Skin of body (tissue), 1 donor: ENCODE measurements at regions not wholly inside any gene's neighbourhood (a gene's known extent, or its start where the extent isn't known, plus 50 kb on each side); places are given as distances from the start of the nearest gene placed in this dataset.

Source experiments
- DNase-seq: peaks from one replicate; lab custom pipeline; 2025; lab: John Stamatoyannopoulos, UW

DNA sequence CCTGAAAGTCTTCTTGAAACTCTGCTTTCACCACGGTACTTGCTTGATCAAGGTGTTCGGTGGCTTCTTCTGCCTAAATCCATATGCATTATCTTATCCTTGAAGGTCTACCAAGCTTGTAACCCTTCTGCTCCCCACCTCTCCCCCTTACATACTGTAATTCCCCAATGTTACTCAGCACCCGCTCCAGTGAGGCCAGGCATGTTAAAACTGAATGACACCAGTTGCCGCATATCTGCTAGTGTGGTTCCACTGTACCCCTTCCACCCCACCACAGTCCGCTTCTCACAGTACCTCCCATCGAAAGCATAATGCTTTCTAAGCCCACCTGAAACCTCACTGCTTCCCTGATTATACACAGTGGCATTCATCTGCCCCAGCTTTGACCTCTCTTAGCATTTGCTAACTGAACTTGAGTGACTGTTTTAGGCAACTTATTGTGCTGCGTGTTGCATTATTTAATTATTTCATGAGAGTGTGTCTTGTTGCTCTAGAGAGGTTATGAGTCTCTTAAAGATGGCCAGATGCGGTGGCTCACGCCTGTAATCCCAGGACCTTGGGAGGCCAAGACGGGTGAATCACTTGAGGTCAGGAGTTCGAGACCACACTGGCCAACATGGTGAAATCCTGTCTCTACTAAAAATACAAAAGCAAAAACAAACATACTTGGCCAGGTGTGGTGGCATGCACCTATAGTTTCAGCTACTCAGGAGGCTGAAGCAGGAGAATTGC lies 87.6 kb upstream of the MBNL2 start:
- no peak for DNase-seq

DNA sequence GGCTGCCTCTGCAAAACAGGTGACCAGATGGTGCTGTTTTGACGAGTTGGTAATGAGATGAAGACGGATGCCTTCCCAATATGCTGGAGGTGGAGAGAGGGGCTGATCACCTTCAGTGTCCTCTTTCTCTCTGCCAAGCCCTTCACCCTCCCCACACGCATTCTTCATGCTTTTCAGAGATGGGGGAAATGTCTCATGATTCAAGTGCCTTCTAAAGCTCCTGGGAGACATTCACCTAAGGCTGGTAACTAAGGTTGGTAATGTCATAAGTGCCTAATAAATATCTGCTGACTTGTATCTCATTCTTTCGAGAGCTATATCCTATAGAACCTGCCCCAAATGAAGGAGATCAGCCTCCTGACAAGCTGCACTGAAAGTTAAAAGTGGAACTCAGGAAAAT lies 86.2 kb upstream of the MBNL2 start:
- no peak for DNase-seq

DNA sequence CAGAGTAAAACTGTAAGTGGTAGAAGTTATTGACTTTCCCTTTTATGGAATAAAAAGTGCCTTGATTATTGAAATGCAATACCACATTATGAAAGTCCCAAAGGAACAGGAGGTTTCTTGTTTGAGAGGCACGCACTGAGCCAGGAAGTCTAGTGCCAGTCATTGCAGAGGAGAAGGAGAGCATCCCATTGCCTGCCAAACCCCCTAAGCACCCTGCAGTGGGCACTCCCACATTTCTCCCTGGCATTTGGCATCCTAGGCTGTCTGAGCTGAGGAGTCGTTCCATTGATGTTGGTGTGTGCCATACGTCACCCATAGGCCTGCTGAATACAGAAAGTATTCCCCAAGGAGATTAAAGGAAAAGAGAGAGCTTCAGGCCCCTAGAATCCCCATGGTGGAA lies 85.7 kb upstream of the MBNL2 start:
- DNase-seq, result no peak

DNA sequence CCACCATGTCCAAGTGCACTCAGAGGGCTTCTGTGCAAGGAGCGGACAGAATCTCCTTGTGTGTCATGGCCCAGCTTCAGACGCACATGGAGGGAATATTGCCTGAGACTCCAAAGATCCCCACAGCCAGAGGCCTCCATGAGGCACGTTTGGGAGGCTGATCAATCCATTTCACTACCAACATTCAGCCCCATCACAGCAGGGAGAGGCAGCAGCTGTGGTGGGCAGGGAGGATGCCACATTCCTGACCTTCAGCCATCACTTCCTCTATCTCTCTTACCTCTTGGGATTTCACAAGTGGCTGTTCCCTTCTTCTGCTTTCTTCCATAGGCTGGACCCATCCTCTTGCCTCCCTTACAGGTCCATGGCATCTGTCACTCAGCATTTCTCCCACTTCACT lies 82.4 kb upstream of the MBNL2 start:
- no peak for DNase-seq

DNA sequence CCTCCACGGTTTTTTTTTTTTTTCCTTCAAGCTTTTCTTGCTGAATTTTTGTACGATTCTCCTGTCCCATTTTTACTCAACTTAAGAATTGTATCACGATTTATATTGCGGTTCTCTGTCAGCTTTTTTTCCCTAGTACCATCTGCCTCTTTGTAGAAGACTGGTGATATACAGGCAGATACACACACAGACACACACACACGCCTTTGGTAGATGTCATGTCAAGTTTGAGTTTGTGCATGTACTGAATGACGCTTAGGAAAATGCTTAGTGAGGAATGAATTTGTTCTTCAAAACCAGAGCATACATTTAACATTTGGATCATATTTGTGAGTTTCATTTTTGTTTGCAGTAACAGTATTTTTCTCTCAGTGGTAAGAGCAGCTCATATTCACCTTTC lies 82.0 kb upstream of the MBNL2 start:
- peak; percentile 88 for DNase-seq

DNA sequence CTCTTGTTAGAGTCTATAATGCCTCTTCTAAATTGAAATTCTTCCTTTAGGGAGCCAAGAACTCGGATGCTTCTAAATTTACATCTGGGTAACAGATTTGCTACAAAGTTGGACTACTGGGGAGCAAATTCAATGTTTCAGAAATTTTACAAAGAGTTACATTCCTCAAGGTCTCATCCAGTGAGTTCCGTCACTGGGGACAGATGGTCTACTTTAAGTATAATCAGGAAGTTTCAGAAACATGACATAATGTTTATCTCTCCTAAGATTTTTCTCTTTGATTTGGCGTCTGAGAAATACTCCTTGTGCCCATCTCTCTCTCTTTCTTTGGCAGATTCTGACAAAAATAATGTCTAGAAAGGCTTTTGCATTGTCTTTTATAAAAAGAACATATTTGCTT lies 81.5 kb upstream of the MBNL2 start:
- peak; percentile 88 for DNase-seq

DNA sequence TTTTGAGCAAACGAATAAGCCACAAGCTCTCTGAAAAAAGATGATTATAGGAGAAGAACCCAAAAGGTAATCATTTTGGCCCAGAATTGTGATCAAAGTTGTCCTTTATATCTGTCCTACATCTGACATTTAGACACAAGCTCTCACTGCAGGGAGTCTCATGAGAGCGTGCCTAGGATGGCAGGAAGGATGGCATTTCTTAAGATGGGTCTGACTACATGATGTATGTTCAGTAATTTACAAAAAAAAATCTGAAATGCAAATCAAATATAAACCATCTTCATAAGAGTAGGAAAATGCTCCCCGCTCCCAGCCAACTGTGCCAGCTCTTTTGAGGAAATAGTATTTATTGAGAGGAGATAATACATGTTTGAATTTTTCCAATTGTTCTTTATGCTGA lies 81.0 kb upstream of the MBNL2 start:
- peak; percentile 61 for DNase-seq

DNA sequence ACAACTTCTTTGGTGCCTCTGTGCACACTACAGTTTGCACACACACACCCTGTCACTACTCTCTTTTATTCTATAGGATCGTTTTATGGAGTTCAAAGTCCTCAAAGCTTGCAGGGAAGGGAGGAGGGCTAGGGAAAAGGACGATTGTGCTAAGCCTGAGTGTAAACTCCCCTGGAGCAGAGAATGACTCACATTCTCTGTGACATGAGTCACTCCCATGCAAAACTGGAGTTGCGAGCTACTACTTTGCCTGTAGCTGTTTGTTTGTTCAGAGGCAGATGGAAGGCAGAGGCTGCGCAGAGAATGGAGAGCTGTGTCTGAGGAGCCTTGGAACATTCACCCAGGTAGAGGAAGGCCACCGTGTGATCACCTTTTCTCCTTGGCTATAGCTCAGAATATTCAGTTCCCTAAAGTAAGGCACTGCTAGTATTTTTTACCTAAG lies 80.5 kb upstream of the MBNL2 start:
- DNase-seq, result peak; percentile 47

DNA sequence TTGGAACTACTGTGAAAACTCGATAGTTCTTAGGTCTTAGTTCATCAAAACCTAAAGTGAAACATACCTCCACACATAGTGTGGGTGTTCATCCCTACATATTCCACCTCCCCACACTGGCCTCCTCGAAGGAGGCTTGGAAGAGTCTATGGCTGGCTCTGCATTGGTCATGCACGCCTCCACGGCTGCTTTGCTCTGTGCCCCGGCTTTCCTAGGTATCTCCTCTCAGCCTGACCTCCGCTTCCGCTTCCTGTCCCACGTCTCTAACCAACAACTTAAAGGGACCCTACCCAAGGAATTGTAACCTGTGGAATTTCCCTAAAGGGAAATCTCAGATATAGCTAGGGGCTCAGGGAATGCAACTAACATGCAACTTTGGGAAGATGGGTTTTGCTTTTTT lies 79.7 kb upstream of the MBNL2 start:
- no peak for DNase-seq

DNA sequence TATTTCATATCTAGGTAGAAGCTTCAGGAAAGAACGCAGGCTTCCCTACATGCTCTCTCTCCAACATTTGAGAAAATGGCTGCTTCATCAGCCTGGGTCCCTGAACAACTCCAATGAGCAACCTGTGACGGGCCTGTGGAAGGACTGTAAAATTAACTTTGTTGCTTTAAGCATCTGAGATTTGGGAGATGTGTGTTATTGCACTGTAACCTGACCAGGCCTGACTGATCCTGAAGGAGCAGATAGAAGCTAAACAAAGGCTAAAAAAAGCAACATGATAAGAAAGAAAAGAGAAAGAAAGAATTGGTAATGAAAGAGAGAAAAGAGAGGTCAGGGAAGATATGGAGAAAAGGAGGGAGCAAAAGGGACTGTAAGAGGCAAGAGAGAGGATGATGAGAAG lies 77.1 kb upstream of the MBNL2 start:
- DNase-seq, result no peak

DNA sequence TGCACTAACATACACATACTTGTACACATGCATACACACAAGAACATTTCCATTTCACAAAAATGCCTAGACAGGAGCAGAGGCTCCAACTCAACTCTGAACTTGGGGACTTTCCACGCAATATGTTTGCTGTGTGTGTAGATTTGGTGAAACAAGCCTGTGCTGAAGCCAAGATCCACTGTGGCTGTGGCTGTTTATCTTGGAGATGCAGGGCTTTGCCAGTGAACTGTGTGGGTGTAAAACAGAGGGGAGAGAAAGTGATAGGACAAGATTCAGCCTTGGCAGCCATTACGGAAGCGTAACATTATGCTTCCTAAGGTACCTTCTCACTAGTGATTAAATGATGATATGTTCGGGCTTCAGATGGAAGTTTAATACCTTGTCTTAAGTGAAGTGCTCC lies 73.2 kb upstream of the MBNL2 start:
- no peak for DNase-seq

DNA sequence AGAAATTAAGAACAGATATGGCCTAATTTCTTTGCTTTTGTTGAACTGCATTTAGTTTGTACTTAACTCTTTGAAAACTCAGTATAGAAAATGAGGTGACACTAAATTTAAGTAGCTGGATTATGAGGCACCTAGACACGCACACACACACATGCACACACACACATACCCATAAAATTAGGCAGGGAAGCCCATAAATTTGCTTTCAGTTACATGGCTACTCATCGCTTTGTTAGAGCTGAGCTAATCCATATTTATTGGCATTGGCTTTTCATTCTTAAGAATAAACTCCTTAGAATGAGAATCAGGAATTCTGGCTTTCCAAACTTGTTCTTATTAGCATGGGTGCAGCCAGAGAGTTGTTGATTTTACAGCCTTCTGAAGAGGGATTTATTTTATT lies 61.7 kb upstream of the MBNL2 start:
- DNase-seq, result no peak

DNA sequence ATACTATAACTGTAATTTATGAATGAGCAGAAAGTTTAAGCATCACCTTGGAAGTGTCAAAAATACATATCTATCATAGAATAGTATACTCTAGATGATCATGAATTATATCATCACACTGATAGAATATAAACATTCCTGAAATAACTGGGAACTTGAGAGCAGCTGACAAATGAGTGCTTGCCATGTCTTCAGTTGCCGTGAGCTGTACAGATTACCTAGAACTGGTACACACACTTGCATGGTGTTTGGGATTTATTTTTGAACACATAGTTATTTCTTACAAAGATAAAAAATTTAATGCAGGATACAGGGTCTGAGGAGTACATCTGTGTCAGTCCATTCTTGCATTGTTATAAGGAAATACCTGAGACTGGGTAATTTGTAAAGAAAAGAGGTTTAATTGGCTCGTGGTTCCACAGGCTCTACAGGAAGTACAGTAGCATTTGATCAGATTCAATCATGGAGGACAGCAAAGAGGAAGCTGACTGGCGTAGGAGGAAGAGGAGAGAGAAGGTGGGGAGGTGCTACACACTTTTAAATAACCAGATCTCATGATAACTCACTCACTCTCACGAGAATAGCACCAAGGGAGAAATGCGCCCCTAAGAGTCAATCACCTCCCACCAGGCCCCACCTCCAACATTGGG lies 60.4 kb upstream of the MBNL2 start:
- DNase-seq, result no peak

DNA sequence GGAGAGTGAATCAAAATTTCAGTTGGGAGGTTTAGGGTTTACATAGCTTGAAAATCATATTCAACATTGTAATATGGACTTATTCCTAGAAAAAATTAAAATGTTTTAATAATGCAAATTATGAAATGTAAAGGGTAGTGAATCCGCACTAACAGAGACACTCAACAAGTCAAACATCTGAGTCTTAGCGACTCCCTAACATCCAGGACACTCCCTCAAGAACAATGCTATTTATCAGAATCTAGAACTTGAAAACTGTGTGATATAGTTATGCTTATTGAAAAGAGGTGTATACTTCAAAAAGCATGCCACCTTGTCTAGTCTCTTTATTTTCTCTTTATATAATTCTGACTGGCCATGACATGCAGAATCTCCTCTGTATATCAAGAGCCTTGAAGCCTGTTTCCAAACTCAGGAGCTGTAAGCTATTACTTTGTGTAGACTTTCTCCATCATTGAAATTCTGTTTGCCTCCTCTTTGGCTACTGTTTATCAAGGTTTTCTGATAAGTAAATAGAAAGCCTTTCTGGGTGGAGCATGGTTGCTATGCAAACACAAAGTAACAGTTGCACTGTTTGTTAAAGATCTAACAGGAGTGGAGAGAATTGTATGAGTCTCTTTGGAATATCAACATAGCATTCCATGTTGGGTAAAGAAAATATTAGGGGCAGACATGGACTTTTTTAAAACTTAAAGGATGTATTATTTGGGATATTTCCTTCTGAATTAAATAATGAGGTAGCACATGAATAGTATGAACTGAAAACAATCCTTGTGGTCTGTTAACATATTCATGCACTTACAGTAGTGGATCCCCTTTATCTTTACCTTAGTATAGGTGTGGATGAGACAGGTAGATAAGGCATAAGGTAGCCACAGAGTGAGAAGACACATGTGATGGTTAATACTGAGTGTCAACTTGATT lies 56.4 kb upstream of the MBNL2 start:
- no peak for DNase-seq

DNA sequence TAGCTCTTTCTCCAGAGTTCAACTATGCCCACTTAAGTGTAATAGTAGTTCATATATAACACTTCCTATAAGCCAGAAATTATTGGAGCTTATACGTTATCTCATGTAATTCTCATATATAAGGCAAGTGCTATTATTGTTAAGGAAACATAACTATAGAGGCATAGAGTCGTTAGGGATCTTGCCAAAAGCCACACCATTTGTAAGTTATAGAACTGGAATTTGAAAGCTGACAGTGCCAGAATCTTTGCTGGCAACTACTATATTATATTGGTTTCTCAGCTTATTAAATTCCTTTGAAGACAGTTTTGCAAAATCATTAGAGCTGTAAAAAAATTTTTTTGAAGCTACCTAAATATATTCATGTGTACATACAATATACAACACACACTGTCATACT lies 51.0 kb upstream of the MBNL2 start:
- DNase-seq, result no peak
